Gastrocnemius medialis (tissue), 4 donors: ENCODE measurements at regions not wholly inside any gene's neighbourhood (a gene's known extent, or its start where the extent isn't known, plus 50 kb on each side); places are given as distances from the start of the nearest gene placed in this dataset.

Experiments
- ATAC-seq, 2 donors: fragments of 150-250 bp; one replicate each; pipeline ENCODE4 v1.9.1; 2016
- DNase-seq, 2 donors: peaks; one replicate each; pipeline ENCODE4 v3.0.0-alpha.2; 2019
- H3K27ac ChIP-seq, 4 donors: fragments of 200-600 bp; sonication (generic); 1 replicate in 1 of 4; 2 replicates in 3 of 4; pipeline ENCODE4 v1.5.1; 2016 to 2018; ENCODE audit warnings: mild to moderate bottlenecking in 2 of 4, moderate library complexity in 1 of 4
- H3K27me3 ChIP-seq, 3 donors: fragments of 200-600 bp; sonication (generic) in 2 of 3; 1 replicate in 1 of 3; 2 replicates in 2 of 3; pipeline versions ENCODE4 v1.5.1 to v1.6.0; 2016 to 2019; ENCODE audit warnings: mild to moderate bottlenecking in 1 of 3, moderate library complexity in 1 of 3
- H3K36me3 ChIP-seq, 2 donors: fragments of 200-600 bp; sonication (generic) in 1 of 2; one replicate each; pipeline ENCODE4 v1.5.1; 2017 to 2018
- H3K4me1 ChIP-seq, 2 donors: fragments of 200-600 bp; sonication (generic) in 1 of 2; one replicate each; pipeline ENCODE4 v1.5.1; 2016 to 2017; ENCODE audit warnings: mild to moderate bottlenecking in 2 of 2
- H3K4me3 ChIP-seq, 4 donors: fragments of 200-600 bp; sonication (generic) in 3 of 4; 1 replicate in 1 of 4; 2 replicates in 3 of 4; pipeline ENCODE4 v1.5.1; 2016 to 2019; ENCODE audit warnings: mild to moderate bottlenecking in 2 of 4
- H3K9me3 ChIP-seq, 3 donors: fragments of 200-600 bp; sonication (generic) in 2 of 3; 1 replicate in 1 of 3; 2 replicates in 2 of 3; pipeline ENCODE4 v1.5.1; 2016 to 2019
- CTCF ChIP-seq, 5 experiments: fragments of 450-650 bp in 3 of 5; fragments of 200-600 bp in 2 of 5; sonication (generic) in 2 of 5; IDR thresholded peaks in 4 of 5; conservative IDR thresholded peaks in 1 of 5; 1 replicate in 4 of 5; 2 replicates in 1 of 5; pipeline ENCODE4 v1.5.1; 2016 to 2019; ENCODE audit warnings: antibody characterized with exemption in 5 of 5, mild to moderate bottlenecking in 3 of 5, moderate library complexity in 3 of 5
- POLR2A ChIP-seq, 2 donors: fragments of 450-650 bp; IDR thresholded peaks; one replicate each; pipeline ENCODE4 v1.6.1; 2017; ENCODE audit warnings: antibody characterized with exemption in 2 of 2, mild to moderate bottlenecking in 2 of 2, moderate library complexity in 2 of 2
- in situ Hi-C, 4 donors: fragments of 200-750 bp; cut with MboI; loops; one replicate each; pipeline versions ENCODE4 v1.15.0 to v1.8.0; 2017; ENCODE audit warnings: low sequenced_read_pairs in 4 of 4
- intact Hi-C: fragments of 100-400 bp; cut with DNase I; formaldehyde crosslinking; loops from one replicate; pipeline ENCODE4 v1.15.1; 2023; ENCODE audit warnings: low total_unique reads

DNA sequence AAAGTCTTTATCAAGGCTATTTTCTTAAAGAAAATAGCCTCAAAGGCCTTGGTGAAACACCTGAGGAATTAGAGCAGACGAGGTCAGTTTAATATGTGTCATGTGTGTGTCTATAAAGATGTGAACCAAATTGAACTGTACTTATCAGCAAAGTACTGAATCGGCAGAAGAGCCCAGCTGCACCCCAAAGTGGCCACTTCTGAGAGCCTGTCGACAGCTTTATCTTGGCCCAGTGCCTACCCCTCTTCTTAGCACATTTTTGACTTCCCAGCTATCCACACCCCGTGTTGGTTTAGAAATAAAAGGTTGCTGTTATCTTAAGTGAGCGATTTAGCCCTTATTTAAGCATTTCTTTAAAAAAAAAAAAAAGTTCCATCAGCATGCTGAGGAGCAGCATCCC, 329.7 kb downstream of the FBXW7 start:
- DNase-seq (no peak), ATAC-seq (no peak)
- in situ Hi-C loops (no loop called here), intact Hi-C loops (no loop called here)
- no peak overlapping the region for H3K4me3 ChIP-seq
- no peaks in the 10 kb centered on the region for H3K4me1 ChIP-seq
- H3K36me3 ChIP-seq = no peaks in the 10 kb centered on the region
- no peak for TF ChIP-seq CTCF (IDR thresholded peaks at IDR 0.05 in 4 of 5, conservative IDR thresholded peaks at IDR 0.05 in 1 of 5)
- no peak for TF ChIP-seq POLR2A (IDR thresholded peaks at IDR 0.05)
- no peaks in the 10 kb centered on the region for H3K9me3 ChIP-seq
- H3K27me3 ChIP-seq = no peaks in the 10 kb centered on the region
- no peak overlapping the region for H3K27ac ChIP-seq

GRCh38 chr4:152202415-152202814, 333.5 kb downstream of the FBXW7 start:
- no peaks in the 10 kb centered on the region for H3K36me3 ChIP-seq
- intact Hi-C loops (no loop called here), in situ Hi-C loops (no loop called here)
- H3K4me1 ChIP-seq = peaks cover 2 to 5% of the 10 kb centered on the region in 2 donors
- no peaks in the 10 kb centered on the region for H3K27me3 ChIP-seq
- H3K4me3 ChIP-seq = no peak overlapping the region
- no peak for TF ChIP-seq CTCF (IDR thresholded peaks at IDR 0.05 in 4 of 5, conservative IDR thresholded peaks at IDR 0.05 in 1 of 5)
- no peak for TF ChIP-seq POLR2A (IDR thresholded peaks at IDR 0.05)
- H3K9me3 ChIP-seq = no peaks in the 10 kb centered on the region
- DNase-seq = no peak
- ATAC-seq = no peak
- H3K27ac ChIP-seq = no peak overlapping the region

DNA sequence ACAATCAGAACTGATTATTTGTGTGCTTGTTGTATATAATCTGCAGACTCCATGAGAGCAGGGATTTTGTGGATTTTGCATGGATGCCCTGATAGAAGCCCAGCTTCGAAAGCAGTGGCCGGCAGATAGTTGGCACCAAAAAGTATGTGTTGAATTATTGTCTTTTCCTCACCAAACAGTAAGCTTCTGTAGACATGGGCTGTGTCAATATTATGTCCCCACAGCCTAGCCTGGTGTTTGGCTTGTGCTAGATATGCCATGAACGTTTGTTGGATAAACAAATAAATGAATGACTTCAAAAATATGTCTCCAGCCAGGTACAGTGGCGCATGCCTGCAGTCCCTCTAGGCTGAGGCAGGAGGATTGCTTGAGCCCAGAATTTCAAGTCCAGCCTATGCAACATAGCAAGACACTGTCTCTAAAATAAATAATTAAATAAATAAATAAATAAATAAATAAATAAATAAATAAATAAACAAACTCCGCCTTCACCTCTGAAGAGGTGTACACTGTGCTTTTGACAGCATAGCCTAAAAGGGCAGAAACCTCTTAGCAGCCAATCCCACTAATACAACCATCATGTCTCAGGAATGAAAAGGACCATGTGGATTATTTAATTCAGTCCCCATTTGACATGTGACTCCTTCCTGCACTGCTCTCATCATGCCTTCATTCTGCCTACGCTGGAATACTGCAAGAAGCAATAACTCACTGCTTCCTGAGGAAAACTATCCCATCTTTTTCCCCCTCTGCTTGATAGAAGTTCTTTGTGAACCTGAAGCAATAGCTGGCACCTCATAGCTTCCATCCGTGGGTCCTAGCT, 335.2 kb downstream of the FBXW7 start:
- Histone ChIP-seq H3K9me3 (no peaks in the 10 kb centered on the region), H3K4me1 (peaks cover 9% of the 10 kb centered on the region in 2 donors), H3K27ac (no peak overlapping the region), H3K27me3 (no peaks in the 10 kb centered on the region), H3K4me3 (no peak overlapping the region), H3K36me3 (no peaks in the 10 kb centered on the region)
- TF ChIP-seq POLR2A (IDR thresholded peaks at IDR 0.05) = no peak
- TF ChIP-seq CTCF (IDR thresholded peaks at IDR 0.05 in 4 of 5, conservative IDR thresholded peaks at IDR 0.05 in 1 of 5) = no peak
- intact Hi-C loops = no loop called here
- no peak for ATAC-seq
- DNase-seq = no peak
- in situ Hi-C loops = no loop called here

GRCh38 chr4:152197211-152197610, 338.7 kb downstream of the FBXW7 start:
- Histone ChIP-seq H3K9me3 (no peaks in the 10 kb centered on the region), H3K36me3 (no peaks in the 10 kb centered on the region), H3K27ac (peak overlapping the region; percentile 38 to 55 (median 50)), H3K4me3 (peak overlapping the region in 1 of 4 donors; percentile 13), H3K4me1 (peaks cover 9% of the 10 kb centered on the region in 2 donors), H3K27me3 (no peaks in the 10 kb centered on the region)
- DNase-seq (no peak), ATAC-seq (peak in 1 of 2 donors; percentile 33)
- in situ Hi-C loops (no loop called here), intact Hi-C loops (no loop called here)
- TF ChIP-seq POLR2A (IDR thresholded peaks at IDR 0.05) (no peak), CTCF (IDR thresholded peaks at IDR 0.05 in 4 of 5, conservative IDR thresholded peaks at IDR 0.05 in 1 of 5) (no peak)
